Prostate gland (tissue), 2 donors: ENCODE measurements at regions not wholly inside any gene's neighbourhood (a gene's known extent, or its start where the extent isn't known, plus 50 kb on each side); places are given as distances from the start of the nearest gene placed in this dataset.

ENCODE experiments used
- POLR2A ChIP-seq: fragments of 450-650 bp; IDR thresholded peaks from one replicate; pipeline ENCODE4 v1.6.1; 2016; ENCODE audit warnings: antibody characterized with exemption, mild to moderate bottlenecking
- POLR2AphosphoS5 ChIP-seq: sonication (generic); formaldehyde crosslinking; IDR thresholded peaks from one replicate; pipeline ENCODE4 v1.6.1; 2017; ENCODE audit warnings: antibody characterized with exemption
- TF ChIP-seq, protein P1 (sequence below), 4 experiments: fragments of 200-600 bp in 2 of 4; fragments of 450-650 bp in 2 of 4; sonication (generic) in 2 of 4; IDR thresholded peaks; 1 replicate in 3 of 4; 2 replicates in 1 of 4; pipeline ENCODE4 v1.5.1; 2016 to 2019; ENCODE audit warnings: antibody characterized with exemption in 4 of 4, mild to moderate bottlenecking in 2 of 4, moderate library complexity in 2 of 4

DNA sequence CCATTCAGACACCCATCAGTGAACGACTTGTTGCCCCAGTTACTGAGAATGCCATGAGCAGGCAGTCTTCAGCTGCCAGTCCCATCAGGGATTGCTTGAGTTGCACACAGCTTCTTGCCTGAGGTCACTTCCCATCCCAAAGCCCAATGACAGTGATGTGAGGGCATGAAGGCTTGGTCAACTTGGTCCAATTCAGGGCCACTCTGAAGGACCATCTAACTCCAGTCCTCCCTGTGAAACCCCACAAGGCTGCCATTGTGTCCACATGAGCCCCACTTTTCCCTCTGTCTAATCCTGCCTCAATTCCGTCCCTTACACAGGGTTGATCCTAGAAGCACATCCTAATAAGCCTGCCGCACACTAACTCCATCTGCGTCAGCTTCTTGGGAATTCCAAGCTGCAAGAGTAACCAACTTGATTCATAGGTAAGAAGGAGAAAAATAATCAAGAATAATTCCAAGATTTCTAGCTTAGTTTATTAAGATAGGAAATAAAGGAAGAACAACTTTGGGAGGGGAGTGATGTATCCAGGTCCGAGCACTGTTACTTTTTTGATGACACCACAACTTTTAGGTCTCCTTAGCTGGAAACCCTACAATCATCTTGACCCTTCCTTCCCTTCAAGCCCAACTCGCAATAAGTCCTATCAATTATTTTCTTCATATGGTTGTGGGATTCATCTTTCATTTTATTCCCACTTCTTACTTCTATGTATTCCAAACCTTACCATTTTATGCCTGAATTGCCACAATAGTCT is 110.9 kb downstream of the LRRC30 start:
- no peak for TF ChIP-seq POLR2A
- TF ChIP-seq, protein P1, sequence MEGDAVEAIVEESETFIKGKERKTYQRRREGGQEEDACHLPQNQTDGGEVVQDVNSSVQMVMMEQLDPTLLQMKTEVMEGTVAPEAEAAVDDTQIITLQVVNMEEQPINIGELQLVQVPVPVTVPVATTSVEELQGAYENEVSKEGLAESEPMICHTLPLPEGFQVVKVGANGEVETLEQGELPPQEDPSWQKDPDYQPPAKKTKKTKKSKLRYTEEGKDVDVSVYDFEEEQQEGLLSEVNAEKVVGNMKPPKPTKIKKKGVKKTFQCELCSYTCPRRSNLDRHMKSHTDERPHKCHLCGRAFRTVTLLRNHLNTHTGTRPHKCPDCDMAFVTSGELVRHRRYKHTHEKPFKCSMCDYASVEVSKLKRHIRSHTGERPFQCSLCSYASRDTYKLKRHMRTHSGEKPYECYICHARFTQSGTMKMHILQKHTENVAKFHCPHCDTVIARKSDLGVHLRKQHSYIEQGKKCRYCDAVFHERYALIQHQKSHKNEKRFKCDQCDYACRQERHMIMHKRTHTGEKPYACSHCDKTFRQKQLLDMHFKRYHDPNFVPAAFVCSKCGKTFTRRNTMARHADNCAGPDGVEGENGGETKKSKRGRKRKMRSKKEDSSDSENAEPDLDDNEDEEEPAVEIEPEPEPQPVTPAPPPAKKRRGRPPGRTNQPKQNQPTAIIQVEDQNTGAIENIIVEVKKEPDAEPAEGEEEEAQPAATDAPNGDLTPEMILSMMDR (IDR thresholded peaks at IDR 0.05): no peak
- TF ChIP-seq POLR2AphosphoS5: no peak
